ENCODE measurements at regions not wholly inside any gene's neighbourhood (a gene's known extent, or its start where the extent isn't known, plus 50 kb on each side); places are given as distances from the start of the nearest gene placed in this dataset.

GRCh38 chr1:98047171-98047570 is 126.3 kb upstream of the DPYD start:
- Histone ChIP-seq H3K36me3 (ENCODE audit: low read depth, missing control alignments) (no peaks in the 10 kb centered on the region), H3K27ac (no peak overlapping the region), H3K4me3 (no peak overlapping the region), H3K27me3 (no peaks in the 10 kb centered on the region), H3K4me1 (peaks cover 10% of the 10 kb centered on the region), H3K9me3 (no peaks in the 10 kb centered on the region)
- intact Hi-C loops (cut with DNase I; ENCODE audit: low total_unique reads), result no loop called here
- no peak for DNase-seq
- WGBS, 2 donors, result 60 to 73% methylated on average over 1 of the region's 1 CpG
- TF ChIP-seq CTCF (IDR thresholded peaks at IDR 0.05), result no peak
- no peak for TF ChIP-seq POLR2A (IDR thresholded peaks at IDR 0.05)

DNA sequence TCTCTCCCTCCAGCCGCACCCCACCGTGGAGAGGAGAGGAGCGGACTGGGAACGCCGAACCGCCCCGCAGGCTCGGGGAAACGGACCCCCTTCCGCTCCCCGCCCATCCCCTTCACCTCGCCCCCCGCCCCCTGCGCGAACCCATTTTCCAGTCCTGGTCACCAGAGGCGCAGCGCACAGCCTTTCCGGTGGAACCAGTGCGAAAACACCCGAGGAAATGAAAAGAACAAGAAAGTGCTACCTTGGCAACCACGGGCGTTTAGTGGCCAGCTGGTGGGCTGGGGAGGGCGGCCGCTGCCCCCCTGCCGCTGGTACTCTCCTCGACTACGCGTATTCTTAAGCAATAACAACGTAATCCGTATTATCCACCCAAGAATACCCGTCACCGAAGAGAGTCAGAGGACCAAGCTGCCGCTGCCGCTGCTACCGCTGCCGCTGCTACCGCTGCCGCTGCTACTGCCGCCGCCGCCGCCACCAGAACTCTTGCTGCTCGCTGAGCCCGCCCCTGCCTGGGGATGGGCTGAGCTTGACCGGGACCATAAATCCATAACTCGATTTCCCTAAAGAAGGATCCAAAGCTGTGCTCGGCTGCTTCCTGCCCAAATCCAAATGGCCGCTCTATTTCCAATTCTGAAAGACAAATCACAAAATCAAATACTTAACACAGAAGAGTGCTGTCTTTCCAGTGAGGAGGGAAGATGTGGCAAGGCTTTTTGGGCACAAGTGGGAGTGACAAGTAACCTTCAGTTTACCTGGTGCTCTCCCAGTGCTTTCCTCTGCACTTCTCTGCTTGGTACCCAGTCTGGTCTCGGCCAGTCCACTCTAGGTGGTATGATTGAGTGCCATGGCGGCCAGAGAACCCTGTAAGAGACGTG is 125.2 kb upstream of the DPYD start:
- Histone ChIP-seq H3K27me3 (no peaks in the 10 kb centered on the region), H3K4me1 (peaks cover 10% of the 10 kb centered on the region), H3K9me3 (no peaks in the 10 kb centered on the region), H3K4me3 (peak overlapping the region; percentile 31 to 42), H3K27ac (no peak overlapping the region), H3K36me3 (ENCODE audit: low read depth, missing control alignments) (no peaks in the 10 kb centered on the region)
- no peak for TF ChIP-seq CTCF (IDR thresholded peaks at IDR 0.05)
- no peak for TF ChIP-seq POLR2A (IDR thresholded peaks at IDR 0.05)
- intact Hi-C loops (cut with DNase I; ENCODE audit: low total_unique reads), result no loop called here
- 4 to 9% methylated on average over 28 to 51 of the region's 51 CpGs for WGBS, 2 donors
- peak; percentile 16 for DNase-seq

GRCh38 chr1:98045211-98045766 is 124.5 kb upstream of the DPYD start:
- no peak for TF ChIP-seq CTCF (IDR thresholded peaks at IDR 0.05)
- TF ChIP-seq POLR2A (IDR thresholded peaks at IDR 0.05), result no peak
- Histone ChIP-seq H3K4me1 (peaks cover 10% of the 10 kb centered on the region), H3K4me3 (peak overlapping the region; percentile 31 to 42), H3K36me3 (ENCODE audit: low read depth, missing control alignments) (no peaks in the 10 kb centered on the region), H3K27me3 (no peaks in the 10 kb centered on the region), H3K9me3 (no peaks in the 10 kb centered on the region), H3K27ac (no peak overlapping the region)
- DNase-seq, result peak; percentile 18
- WGBS, 2 donors, result 0 to 1% methylated on average over 7 to 43 of the region's 48 CpGs
- intact Hi-C loops (cut with DNase I; ENCODE audit: low total_unique reads), result no loop called here

DNA sequence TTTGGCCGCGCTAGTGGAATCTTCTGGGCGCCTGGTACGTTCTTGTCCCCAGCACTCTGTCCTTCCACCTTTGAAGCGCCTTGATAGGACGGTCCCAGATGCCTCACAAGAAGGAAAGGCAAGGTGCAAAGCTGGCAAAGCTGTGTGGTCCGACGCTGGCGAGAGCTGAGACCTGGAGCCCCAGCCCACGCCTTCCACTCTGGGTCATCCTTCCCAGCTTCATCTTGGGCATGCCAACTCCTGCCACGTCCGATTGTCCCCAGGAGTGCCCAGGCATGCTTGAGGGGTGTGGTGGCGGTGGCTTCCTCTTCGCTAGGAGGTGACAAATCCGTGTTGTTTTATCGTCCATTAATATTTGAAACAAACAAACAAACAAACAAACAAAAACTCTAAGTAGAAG is 123.9 kb upstream of the DPYD start:
- intact Hi-C loops (cut with DNase I; ENCODE audit: low total_unique reads), result no loop called here
- H3K27ac ChIP-seq, result no peak overlapping the region
- DNase-seq, result no peak
- no peaks in the 10 kb centered on the region for H3K9me3 ChIP-seq
- H3K27me3 ChIP-seq, result no peaks in the 10 kb centered on the region
- TF ChIP-seq CTCF (IDR thresholded peaks at IDR 0.05) (no peak), POLR2A (IDR thresholded peaks at IDR 0.05) (no peak)
- peak overlapping the region; percentile 31 to 42 for H3K4me3 ChIP-seq
- WGBS, 2 donors, result 19 to 23% methylated on average over 8 to 16 of the region's 16 CpGs
- peaks cover 10% of the 10 kb centered on the region for H3K4me1 ChIP-seq
- H3K36me3 ChIP-seq (ENCODE audit: low read depth, missing control alignments), result no peaks in the 10 kb centered on the region
